ENCODE measurements at regions not wholly inside any gene's neighbourhood (a gene's known extent, or its start where the extent isn't known, plus 50 kb on each side); places are given as distances from the start of the nearest gene placed in this dataset.
"Not testable (repeated sequence)": the region's sequence is repeated elsewhere in the genome, so short reads cannot be mapped to it uniquely, and the experiment has no call there.

- TF ChIP-seq CTCF (IDR thresholded peaks at IDR 0.05); EZH2 (IDR thresholded peaks at IDR 0.05; ENCODE audit: borderline replicate concordance, insufficient read depth, low read depth, low read length, poor library complexity, severe bottlenecking): not testable (repeated sequence)
Observed at GRCh38 chr5:1575491-1575890, 51.7 kb upstream of the LPCAT1 start.
